WTC11 (cell line): ENCODE measurements at regions not wholly inside any gene's neighbourhood (a gene's known extent, or its start where the extent isn't known, plus 50 kb on each side); places are given as distances from the start of the nearest gene placed in this dataset.

Source experiments
- ATAC-seq: fragments of 200-7000 bp; cut with Tn5 transposase; 2 replicates; pipeline ENCODE4 v1.10.0; 2021; ENCODE audit warnings: mild to moderate bottlenecking, moderate library complexity
- CTCF ChIA-PET: fragments of 300-600 bp; sonication (Branson Sonifier 250); formaldehyde crosslinking; loops from one replicate; lab custom pipeline; 2021; ENCODE audit warnings: antibody characterized with exemption; lab: Charles Lee
- POLR2A ChIA-PET: fragments of 350-600 bp; sonication (Branson Sonifier 250); formaldehyde crosslinking; loops from one replicate; lab custom pipeline; 2021; ENCODE audit warnings: antibody characterized with exemption; lab: Charles Lee
- DNase-seq: peaks from one replicate; pipeline ENCODE4 v3.0.0; 2021; ENCODE audit warnings: low spot score
- H3K27ac Mint-ChIP-seq: 2 replicates; pipeline ENCODE4 v1.8.0; 2021; ENCODE audit warnings: mixed read lengths
- H3K27me3 Mint-ChIP-seq: 2 replicates; pipeline ENCODE4 v1.8.0; 2021; ENCODE audit warnings: low read depth, mild to moderate bottlenecking, moderate library complexity, mixed read lengths
- H3K36me3 Mint-ChIP-seq: 2 replicates; pipeline ENCODE4 v1.8.0; 2021; ENCODE audit warnings: mixed read lengths
- H3K4me1 Mint-ChIP-seq: 2 replicates; pipeline ENCODE4 v1.8.0; 2022; ENCODE audit warnings: mixed read lengths
- H3K4me3 Mint-ChIP-seq: 2 replicates; pipeline ENCODE4 v1.8.0; 2021; ENCODE audit warnings: mild to moderate bottlenecking, moderate library complexity, mixed read lengths
- H3K9me3 Mint-ChIP-seq: 2 replicates; pipeline ENCODE4 v1.8.0; 2021; ENCODE audit warnings: mixed read lengths
- ARID4B ChIP-seq: sonication (generic); formaldehyde crosslinking; IDR thresholded peaks from 2 replicates; pipeline ENCODE4 v1.8.0; 2023; ENCODE audit warnings: missing genetic modification reagents, mild to moderate bottlenecking, borderline replicate concordance
- ATF1 ChIP-seq: sonication (generic); formaldehyde crosslinking; IDR thresholded peaks from 2 replicates; pipeline ENCODE4 v1.8.1; 2023; ENCODE audit warnings: mild to moderate bottlenecking, moderate library complexity, missing genetic modification reagents
- E2F5 ChIP-seq: sonication (generic); formaldehyde crosslinking; IDR thresholded peaks from 2 replicates; pipeline ENCODE4 v1.8.1; 2022; ENCODE audit warnings: mild to moderate bottlenecking, moderate library complexity, missing genetic modification reagents
- ELF4 ChIP-seq: sonication (generic); formaldehyde crosslinking; IDR thresholded peaks from 2 replicates; pipeline ENCODE4 v1.8.1; 2022; ENCODE audit warnings: low read depth, mild to moderate bottlenecking, moderate library complexity, missing genetic modification reagents
- GRHL2 ChIP-seq: fragments of 250-450 bp; sonication (Bioruptor Pico); IDR thresholded peaks from 2 replicates; pipeline ENCODE4 v1.8.0; 2022; ENCODE audit warnings: mild to moderate bottlenecking, moderate library complexity; ENCODE audit not compliant: insufficient replicate concordance, severe bottlenecking
- IRF2 ChIP-seq: sonication (generic); formaldehyde crosslinking; IDR thresholded peaks from 2 replicates; pipeline ENCODE4 v1.8.0; 2022; ENCODE audit warnings: low read depth, missing genetic modification reagents, borderline replicate concordance
- MYBL2 ChIP-seq: sonication (generic); formaldehyde crosslinking; IDR thresholded peaks from 2 replicates; pipeline ENCODE4 v1.8.1; 2023; ENCODE audit warnings: mild to moderate bottlenecking, moderate library complexity, missing genetic modification reagents
- NFATC4 ChIP-seq: fragments of 250-450 bp; sonication (Bioruptor Pico); IDR thresholded peaks from 2 replicates; pipeline ENCODE4 v1.9.0; 2021; ENCODE audit warnings: mild to moderate bottlenecking
- NFE2L1 ChIP-seq: sonication (generic); formaldehyde crosslinking; IDR thresholded peaks from 2 replicates; pipeline ENCODE4 v1.8.1; 2023; ENCODE audit warnings: missing genetic modification reagents
- TCF7 ChIP-seq: sonication (generic); formaldehyde crosslinking; IDR thresholded peaks from 2 replicates; pipeline ENCODE4 v1.8.0; 2022; ENCODE audit warnings: mild to moderate bottlenecking, low read depth, missing genetic modification reagents, moderate library complexity
- USF2 ChIP-seq: sonication (generic); formaldehyde crosslinking; IDR thresholded peaks from 2 replicates; pipeline ENCODE4 v1.8.1; 2023; ENCODE audit warnings: mild to moderate bottlenecking, missing genetic modification reagents, moderate library complexity
- ZNF138 ChIP-seq: sonication (generic); formaldehyde crosslinking; conservative IDR thresholded peaks from 2 replicates; pipeline ENCODE4 v1.8.1; 2022; ENCODE audit warnings: mild to moderate bottlenecking, moderate library complexity, missing genetic modification reagents
- ZNF396 ChIP-seq: fragments of 250-450 bp; sonication (Bioruptor Pico); IDR thresholded peaks from 2 replicates; pipeline ENCODE4 v1.8.0; 2021; ENCODE audit warnings: mild to moderate bottlenecking, moderate library complexity, borderline replicate concordance
- TF ChIP-seq, protein P1 (sequence below): fragments of 250-450 bp; sonication (Bioruptor Pico); IDR thresholded peaks from 2 replicates; pipeline ENCODE4 v2.1.2; 2022; ENCODE audit warnings: mild to moderate bottlenecking, moderate library complexity
- TF ChIP-seq, protein P2 (sequence below): sonication (generic); formaldehyde crosslinking; IDR thresholded peaks from 2 replicates; pipeline ENCODE4 v1.8.1; 2022; ENCODE audit warnings: missing genetic modification reagents, borderline replicate concordance
- TF ChIP-seq, protein P3 (sequence below): fragments of 250-450 bp; sonication (Bioruptor Pico); IDR thresholded peaks from 2 replicates; pipeline ENCODE4 v1.9.0; 2021; ENCODE audit warnings: moderate library complexity, mild to moderate bottlenecking, inconsistent platforms, borderline replicate concordance
- TF ChIP-seq, protein P4 (sequence below): fragments of 250-450 bp; sonication (Bioruptor Pico); IDR thresholded peaks from 2 replicates; pipeline ENCODE4 v1.9.0; 2021; ENCODE audit warnings: mild to moderate bottlenecking, borderline replicate concordance
- TF ChIP-seq, protein P5 (sequence below): sonication (generic); formaldehyde crosslinking; IDR thresholded peaks from 2 replicates; pipeline ENCODE4 v1.8.1; 2023; ENCODE audit warnings: mild to moderate bottlenecking, missing genetic modification reagents, moderate library complexity

DNA sequence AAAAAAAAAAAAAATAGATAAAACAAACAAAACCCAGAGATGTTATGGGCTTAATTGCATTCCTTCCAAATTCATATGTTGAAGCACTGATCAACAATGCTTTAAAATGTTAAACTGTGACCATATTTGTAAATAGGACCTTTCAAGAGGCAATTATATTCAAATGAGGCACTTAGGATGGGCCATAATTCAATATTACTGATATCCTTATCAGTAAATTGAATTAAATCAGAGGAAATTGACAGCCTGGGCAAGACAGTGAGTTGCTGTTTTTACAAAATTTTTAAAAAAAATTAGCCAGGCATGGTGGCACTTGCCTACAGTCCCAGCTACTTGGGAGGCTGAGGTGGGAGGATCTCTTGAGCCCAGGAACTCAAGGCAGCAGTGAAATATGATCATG lies 364.1 kb downstream of the GJA1 start:
- H3K4me3 Mint-ChIP-seq = no peak overlapping the region
- H3K27me3 Mint-ChIP-seq = no peaks in the 10 kb centered on the region
- DNase-seq (no peak), ATAC-seq (no peak)
- peaks cover 62% of the 10 kb centered on the region for H3K9me3 Mint-ChIP-seq
- POLR2A ChIA-PET = no interaction called here
- peaks cover 57% of the 10 kb centered on the region for H3K36me3 Mint-ChIP-seq
- CTCF ChIA-PET = no interaction called here
- no peak for TF ChIP-seq USF2
- TF ChIP-seq, protein P1, sequence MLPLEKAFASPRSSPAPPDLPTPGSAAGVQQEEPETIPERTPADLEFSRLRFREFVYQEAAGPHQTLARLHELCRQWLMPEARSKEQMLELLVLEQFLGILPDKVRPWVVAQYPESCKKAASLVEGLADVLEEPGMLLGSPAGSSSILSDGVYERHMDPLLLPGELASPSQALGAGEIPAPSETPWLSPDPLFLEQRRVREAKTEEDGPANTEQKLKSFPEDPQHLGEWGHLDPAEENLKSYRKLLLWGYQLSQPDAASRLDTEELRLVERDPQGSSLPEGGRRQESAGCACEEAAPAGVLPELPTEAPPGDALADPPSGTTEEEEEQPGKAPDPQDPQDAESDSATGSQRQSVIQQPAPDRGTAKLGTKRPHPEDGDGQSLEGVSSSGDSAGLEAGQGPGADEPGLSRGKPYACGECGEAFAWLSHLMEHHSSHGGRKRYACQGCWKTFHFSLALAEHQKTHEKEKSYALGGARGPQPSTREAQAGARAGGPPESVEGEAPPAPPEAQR (CRISPR knock-in tag) = no peak
- H3K27ac Mint-ChIP-seq = no peak overlapping the region
- no peaks in the 10 kb centered on the region for H3K4me1 Mint-ChIP-seq

DNA sequence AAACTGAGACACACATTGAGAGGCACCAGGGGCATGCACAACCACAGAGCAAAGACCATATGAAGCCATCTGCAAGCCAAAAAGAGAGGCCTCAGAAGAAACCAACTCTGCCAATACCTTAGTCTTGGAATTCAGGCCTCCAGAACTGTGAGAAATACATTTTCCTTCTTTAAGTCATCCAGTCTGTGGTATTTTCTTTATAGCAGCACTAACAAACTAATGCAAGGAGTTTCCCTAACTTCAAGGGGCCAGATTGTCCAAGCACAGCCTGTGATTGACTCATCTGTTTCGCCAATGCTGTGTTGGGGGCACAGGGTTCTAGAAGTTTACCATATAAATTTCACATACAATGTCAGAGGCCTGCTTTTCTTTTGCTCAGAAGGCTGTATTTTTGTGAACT lies 364.6 kb downstream of the GJA1 start:
- Mint-ChIP-seq H3K36me3 (peaks cover 57% of the 10 kb centered on the region), H3K9me3 (peaks cover 62% of the 10 kb centered on the region)

DNA sequence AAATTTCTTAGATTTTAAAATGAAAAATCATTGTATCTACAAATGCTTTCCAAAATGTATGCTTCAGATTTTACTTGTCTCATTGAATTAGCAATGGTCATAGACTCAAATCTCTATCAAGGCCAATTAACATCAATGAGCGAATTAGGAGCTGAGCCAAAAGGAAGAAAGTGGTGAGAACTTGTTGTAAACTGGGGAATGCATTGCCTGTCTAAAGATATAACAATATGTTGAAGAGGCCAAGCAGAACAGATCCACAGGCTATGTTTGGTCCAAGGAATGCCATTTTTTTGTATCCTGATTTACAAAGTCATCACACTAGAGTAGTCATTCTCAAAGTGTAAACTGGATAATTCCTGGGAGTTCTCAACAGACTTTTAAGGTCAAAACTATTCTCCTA lies 370.7 kb downstream of the GJA1 start:
- ATAC-seq (no peak), DNase-seq (no peak)
- ChIA-PET CTCF (interaction anchor here (0.6 to 1.2 kb wide), 2 partner anchors 56 to 126 kb away, joined by 3 read pairs; no protein-coding TSS in a partner anchor), POLR2A (no interaction called here)
- Mint-ChIP-seq H3K27me3 (no peaks in the 10 kb centered on the region), H3K27ac (no peak overlapping the region), H3K4me3 (no peak overlapping the region), H3K36me3 (peaks cover 19% of the 10 kb centered on the region), H3K9me3 (peaks cover 32% of the 10 kb centered on the region), H3K4me1 (no peaks in the 10 kb centered on the region)
- TF ChIP-seq GRHL2 (CRISPR knock-in tag) (no peak), ELF4 (CRISPR knock-in tag) (no peak), NFE2L1 (CRISPR knock-in tag) (no peak), E2F5 (no peak), ARID4B (CRISPR knock-in tag) (no peak)
- TF ChIP-seq, protein P2, sequence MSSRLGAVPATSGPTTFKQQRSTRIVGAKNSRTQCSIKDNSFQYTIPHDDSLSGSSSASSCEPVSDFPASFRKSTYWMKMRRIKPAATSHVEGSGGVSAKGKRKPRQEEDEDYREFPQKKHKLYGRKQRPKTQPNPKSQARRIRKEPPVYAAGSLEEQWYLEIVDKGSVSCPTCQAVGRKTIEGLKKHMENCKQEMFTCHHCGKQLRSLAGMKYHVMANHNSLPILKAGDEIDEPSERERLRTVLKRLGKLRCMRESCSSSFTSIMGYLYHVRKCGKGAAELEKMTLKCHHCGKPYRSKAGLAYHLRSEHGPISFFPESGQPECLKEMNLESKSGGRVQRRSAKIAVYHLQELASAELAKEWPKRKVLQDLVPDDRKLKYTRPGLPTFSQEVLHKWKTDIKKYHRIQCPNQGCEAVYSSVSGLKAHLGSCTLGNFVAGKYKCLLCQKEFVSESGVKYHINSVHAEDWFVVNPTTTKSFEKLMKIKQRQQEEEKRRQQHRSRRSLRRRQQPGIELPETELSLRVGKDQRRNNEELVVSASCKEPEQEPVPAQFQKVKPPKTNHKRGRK (CRISPR knock-in tag) = no peak
- TF ChIP-seq, protein P3, sequence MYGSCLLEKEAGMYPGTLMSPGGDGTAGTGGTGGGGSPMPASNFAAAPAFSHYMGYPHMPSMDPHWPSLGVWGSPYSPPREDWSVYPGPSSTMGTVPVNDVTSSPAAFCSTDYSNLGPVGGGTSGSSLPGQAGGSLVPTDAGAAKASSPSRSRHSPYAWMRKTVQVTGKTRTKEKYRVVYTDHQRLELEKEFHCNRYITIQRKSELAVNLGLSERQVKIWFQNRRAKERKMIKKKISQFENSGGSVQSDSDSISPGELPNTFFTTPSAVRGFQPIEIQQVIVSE (CRISPR knock-in tag) = no peak

More for the DNA sequence above, 364.6 kb downstream of the GJA1 start:
- Mint-ChIP-seq H3K27me3 (no peaks in the 10 kb centered on the region), H3K27ac (no peak overlapping the region), H3K4me3 (no peak overlapping the region), H3K4me1 (no peaks in the 10 kb centered on the region)
- DNase-seq (no peak), ATAC-seq (no peak)
- POLR2A ChIA-PET = no interaction called here
- TF ChIP-seq ZNF138 (CRISPR knock-in tag) = no peak
- TF ChIP-seq, protein P4, sequence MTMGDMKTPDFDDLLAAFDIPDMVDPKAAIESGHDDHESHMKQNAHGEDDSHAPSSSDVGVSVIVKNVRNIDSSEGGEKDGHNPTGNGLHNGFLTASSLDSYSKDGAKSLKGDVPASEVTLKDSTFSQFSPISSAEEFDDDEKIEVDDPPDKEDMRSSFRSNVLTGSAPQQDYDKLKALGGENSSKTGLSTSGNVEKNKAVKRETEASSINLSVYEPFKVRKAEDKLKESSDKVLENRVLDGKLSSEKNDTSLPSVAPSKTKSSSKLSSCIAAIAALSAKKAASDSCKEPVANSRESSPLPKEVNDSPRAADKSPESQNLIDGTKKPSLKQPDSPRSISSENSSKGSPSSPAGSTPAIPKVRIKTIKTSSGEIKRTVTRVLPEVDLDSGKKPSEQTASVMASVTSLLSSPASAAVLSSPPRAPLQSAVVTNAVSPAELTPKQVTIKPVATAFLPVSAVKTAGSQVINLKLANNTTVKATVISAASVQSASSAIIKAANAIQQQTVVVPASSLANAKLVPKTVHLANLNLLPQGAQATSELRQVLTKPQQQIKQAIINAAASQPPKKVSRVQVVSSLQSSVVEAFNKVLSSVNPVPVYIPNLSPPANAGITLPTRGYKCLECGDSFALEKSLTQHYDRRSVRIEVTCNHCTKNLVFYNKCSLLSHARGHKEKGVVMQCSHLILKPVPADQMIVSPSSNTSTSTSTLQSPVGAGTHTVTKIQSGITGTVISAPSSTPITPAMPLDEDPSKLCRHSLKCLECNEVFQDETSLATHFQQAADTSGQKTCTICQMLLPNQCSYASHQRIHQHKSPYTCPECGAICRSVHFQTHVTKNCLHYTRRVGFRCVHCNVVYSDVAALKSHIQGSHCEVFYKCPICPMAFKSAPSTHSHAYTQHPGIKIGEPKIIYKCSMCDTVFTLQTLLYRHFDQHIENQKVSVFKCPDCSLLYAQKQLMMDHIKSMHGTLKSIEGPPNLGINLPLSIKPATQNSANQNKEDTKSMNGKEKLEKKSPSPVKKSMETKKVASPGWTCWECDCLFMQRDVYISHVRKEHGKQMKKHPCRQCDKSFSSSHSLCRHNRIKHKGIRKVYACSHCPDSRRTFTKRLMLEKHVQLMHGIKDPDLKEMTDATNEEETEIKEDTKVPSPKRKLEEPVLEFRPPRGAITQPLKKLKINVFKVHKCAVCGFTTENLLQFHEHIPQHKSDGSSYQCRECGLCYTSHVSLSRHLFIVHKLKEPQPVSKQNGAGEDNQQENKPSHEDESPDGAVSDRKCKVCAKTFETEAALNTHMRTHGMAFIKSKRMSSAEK (CRISPR knock-in tag) = no peak
- TF ChIP-seq, protein P5, sequence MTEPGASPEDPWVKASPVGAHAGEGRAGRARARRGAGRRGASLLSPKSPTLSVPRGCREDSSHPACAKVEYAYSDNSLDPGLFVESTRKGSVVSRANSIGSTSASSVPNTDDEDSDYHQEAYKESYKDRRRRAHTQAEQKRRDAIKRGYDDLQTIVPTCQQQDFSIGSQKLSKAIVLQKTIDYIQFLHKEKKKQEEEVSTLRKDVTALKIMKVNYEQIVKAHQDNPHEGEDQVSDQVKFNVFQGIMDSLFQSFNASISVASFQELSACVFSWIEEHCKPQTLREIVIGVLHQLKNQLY (CRISPR knock-in tag) = no peak
- TF ChIP-seq NFATC4 = no peak
- TF ChIP-seq MYBL2 = no peak
- TF ChIP-seq ATF1 (CRISPR knock-in tag) = no peak
- no peak for TF ChIP-seq TCF7
- TF ChIP-seq NFE2L1 (CRISPR knock-in tag) = no peak
- no peak for TF ChIP-seq ZNF396 (CRISPR knock-in tag)
- no peak for TF ChIP-seq IRF2
- CTCF ChIA-PET = no interaction called here
